Upper lobe of left lung (tissue), 6 donors: ENCODE measurements at regions not wholly inside any gene's neighbourhood (a gene's known extent, or its start where the extent isn't known, plus 50 kb on each side); places are given as distances from the start of the nearest gene placed in this dataset.

Experiments used
- ATAC-seq, 2 donors: fragments of 200-7000 bp; cut with Tn5 transposase; one replicate each; pipeline ENCODE4 v1.9.1; 2022; ENCODE audit warnings: mild to moderate bottlenecking in 2 of 2, moderate library complexity in 2 of 2; ENCODE audit not compliant: low FRiP score in 2 of 2
- DNase-seq, 2 donors: peaks; one replicate each; pipeline ENCODE4 v3.0.0-alpha.2; 2019 to 2020
- H3K27ac ChIP-seq, 4 donors: fragments of 200-600 bp; sonication (generic); one replicate each; pipeline ENCODE4 v1.5.1; 2016 to 2019
- H3K27me3 ChIP-seq, 4 donors: fragments of 200-600 bp; sonication (generic); one replicate each; pipeline ENCODE4 v1.5.1; 2017 to 2019
- H3K36me3 ChIP-seq, 4 donors: fragments of 200-600 bp; sonication (generic); one replicate each; pipeline ENCODE4 v1.5.1; 2016 to 2019
- H3K4me1 ChIP-seq, 4 donors: fragments of 200-600 bp; sonication (generic); one replicate each; pipeline ENCODE4 v1.5.1; 2018 to 2019
- H3K4me3 ChIP-seq, 4 donors: fragments of 200-600 bp; sonication (generic); one replicate each; pipeline ENCODE4 v1.5.1; 2017 to 2019; ENCODE audit warnings: mild to moderate bottlenecking in 2 of 4, moderate library complexity in 1 of 4
- H3K9me3 ChIP-seq, 4 donors: fragments of 200-600 bp; sonication (generic); one replicate each; pipeline ENCODE4 v1.5.1; 2018 to 2019
- CTCF ChIP-seq, 6 experiments: fragments of 450-650 bp in 4 of 6; fragments of 200-600 bp in 2 of 6; sonication (generic) in 2 of 6; IDR thresholded peaks; one replicate each; pipeline ENCODE4 v1.5.1; 2016 to 2019; ENCODE audit warnings: antibody characterized with exemption in 6 of 6
- EP300 ChIP-seq, 4 donors: sonication (generic); formaldehyde crosslinking; IDR thresholded peaks; one replicate each; pipeline ENCODE4 v1.5.1; 2017; ENCODE audit warnings: antibody characterized with exemption in 4 of 4, control low read depth in 2 of 4
- POLR2A ChIP-seq, 4 donors: fragments of 450-650 bp; IDR thresholded peaks; one replicate each; pipeline ENCODE4 v1.5.1; 2016 to 2017; ENCODE audit warnings: antibody characterized with exemption in 4 of 4, mild to moderate bottlenecking in 2 of 4
- POLR2AphosphoS5 ChIP-seq, 2 donors: sonication (generic); formaldehyde crosslinking; IDR thresholded peaks; one replicate each; pipeline ENCODE4 v1.5.1; 2017; ENCODE audit warnings: antibody characterized with exemption in 2 of 2
- WGBS, 2 donors: methylation state at CpG; one replicate each; pipeline ENCODE4 v1.1.5; 2017 to 2018; 5-methylcytosine and 5-hydroxymethylcytosine counted together
- donor health status: DM: no; HTN: no; CAD: no; lungs with moderate emphysema.
- donor health status: DM: no; HTN: yes; CAD: no; lungs with severe emphysema.

DNA sequence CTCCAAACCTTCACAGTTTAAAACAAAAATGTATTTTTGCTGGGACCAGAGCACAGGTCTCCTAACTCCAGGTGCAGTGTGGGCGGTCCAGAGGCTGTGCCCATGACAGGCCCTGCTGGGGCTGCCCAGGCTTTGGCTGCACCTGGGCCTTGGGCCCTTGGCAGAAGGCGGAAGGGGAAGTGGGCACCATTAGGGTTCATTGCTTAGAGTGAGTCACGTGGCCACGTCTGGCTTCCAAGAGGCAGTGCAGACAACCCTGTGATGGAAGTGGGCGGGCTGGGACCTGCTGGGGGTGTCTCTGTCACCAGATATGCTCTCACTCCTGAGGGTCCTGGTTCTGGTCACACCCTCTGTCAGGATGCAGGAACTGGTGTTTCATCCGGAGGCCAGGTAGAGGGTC, 302.2 kb downstream of the QKI start:
- H3K4me3 ChIP-seq, result no peak overlapping the region
- ATAC-seq (no peak), DNase-seq (peak in 1 of 2 donors; percentile 60)
- no peaks in the 10 kb centered on the region for H3K9me3 ChIP-seq
- no peaks in the 10 kb centered on the region for H3K27me3 ChIP-seq
- no peak overlapping the region for H3K27ac ChIP-seq
- H3K4me1 ChIP-seq, result peaks cover 10 to 14% (median 13%) of the 10 kb centered on the region in 4 donors
- TF ChIP-seq CTCF (IDR thresholded peaks at IDR 0.05) (no peak), POLR2AphosphoS5 (IDR thresholded peaks at IDR 0.05) (no peak), POLR2A (IDR thresholded peaks at IDR 0.05) (no peak), EP300 (IDR thresholded peaks at IDR 0.05) (no peak)
- WGBS, 2 donors, result 67 to 100% methylated on average over 1 to 5 of the region's 6 CpGs
- no peaks in the 10 kb centered on the region for H3K36me3 ChIP-seq

GRCh38 chr6:163715846-163716245, 301.3 kb downstream of the QKI start:
- H3K4me3 ChIP-seq, result no peak overlapping the region
- TF ChIP-seq EP300 (IDR thresholded peaks at IDR 0.05), result no peak
- no peak for TF ChIP-seq POLR2AphosphoS5 (IDR thresholded peaks at IDR 0.05)
- TF ChIP-seq CTCF (IDR thresholded peaks at IDR 0.05), result no peak
- no peak for TF ChIP-seq POLR2A (IDR thresholded peaks at IDR 0.05)
- no peak for DNase-seq
- 88% methylated on average over 7 of the region's 7 CpGs for WGBS, 2 donors
- H3K9me3 ChIP-seq, result no peaks in the 10 kb centered on the region
- no peaks in the 10 kb centered on the region for H3K36me3 ChIP-seq
- H3K27me3 ChIP-seq, result no peaks in the 10 kb centered on the region
- H3K4me1 ChIP-seq, result peaks cover 19 to 22% (median 21%) of the 10 kb centered on the region in 4 donors
- ATAC-seq, result no peak
- no peak overlapping the region for H3K27ac ChIP-seq

GRCh38 chr6:163714179-163714578, 299.7 kb downstream of the QKI start:
- ATAC-seq (no peak), DNase-seq (no peak)
- Histone ChIP-seq H3K36me3 (no peaks in the 10 kb centered on the region), H3K4me3 (no peak overlapping the region), H3K27ac (no peak overlapping the region), H3K4me1 (peaks cover 34 to 36% (median 35%) of the 10 kb centered on the region in 4 donors), H3K27me3 (no peaks in the 10 kb centered on the region), H3K9me3 (no peaks in the 10 kb centered on the region)
- TF ChIP-seq POLR2A (IDR thresholded peaks at IDR 0.05), result no peak
- no peak for TF ChIP-seq CTCF (IDR thresholded peaks at IDR 0.05)
- no peak for TF ChIP-seq EP300 (IDR thresholded peaks at IDR 0.05)
- no peak for TF ChIP-seq POLR2AphosphoS5 (IDR thresholded peaks at IDR 0.05)
- 89 to 93% methylated on average over 7 to 10 of the region's 10 CpGs for WGBS, 2 donors

GRCh38 chr6:163712981-163713380, 298.5 kb downstream of the QKI start:
- TF ChIP-seq CTCF (IDR thresholded peaks at IDR 0.05) (no peak), POLR2A (IDR thresholded peaks at IDR 0.05) (no peak), EP300 (IDR thresholded peaks at IDR 0.05) (no peak), POLR2AphosphoS5 (IDR thresholded peaks at IDR 0.05) (no peak)
- no peak overlapping the region for H3K4me3 ChIP-seq
- ATAC-seq (peak in 1 of 2 donors; percentile 7), DNase-seq (no peak)
- H3K27ac ChIP-seq, result peak overlapping the region; percentile 45 to 79 (median 62)
- no peaks in the 10 kb centered on the region for H3K9me3 ChIP-seq
- no peaks in the 10 kb centered on the region for H3K27me3 ChIP-seq
- no peaks in the 10 kb centered on the region for H3K36me3 ChIP-seq
- H3K4me1 ChIP-seq, result peaks cover 41 to 46% (median 44%) of the 10 kb centered on the region in 4 donors
- 83 to 90% methylated on average over 7 to 8 of the region's 8 CpGs for WGBS, 2 donors

DNA sequence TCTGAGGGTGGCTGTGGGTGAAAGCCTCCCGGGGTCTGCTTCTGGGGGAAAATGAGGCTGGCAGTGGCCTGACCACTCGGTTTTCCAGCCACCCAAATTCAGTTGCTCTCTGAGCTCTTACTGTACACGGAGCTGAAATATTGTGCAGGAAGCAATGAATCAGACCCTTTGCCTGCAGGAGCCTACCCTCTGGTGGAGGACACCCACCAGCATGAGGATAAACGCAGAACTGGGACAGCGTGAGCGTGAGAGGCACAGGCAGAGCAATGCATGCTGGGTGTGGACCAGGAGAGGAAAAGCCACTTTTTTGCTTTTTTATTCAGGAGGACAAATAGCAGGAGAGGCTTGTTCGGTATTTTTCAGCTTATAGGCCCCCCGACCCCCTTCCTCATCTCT, 298.0 kb downstream of the QKI start:
- Histone ChIP-seq H3K27ac (peak overlapping the region; percentile 45 to 79 (median 62)), H3K9me3 (no peaks in the 10 kb centered on the region), H3K4me1 (peaks cover 45 to 50% (median 48%) of the 10 kb centered on the region in 4 donors), H3K36me3 (no peaks in the 10 kb centered on the region), H3K4me3 (no peak overlapping the region), H3K27me3 (no peaks in the 10 kb centered on the region)
- TF ChIP-seq POLR2AphosphoS5 (IDR thresholded peaks at IDR 0.05) (no peak), POLR2A (IDR thresholded peaks at IDR 0.05) (no peak), CTCF (IDR thresholded peaks at IDR 0.05) (no peak), EP300 (IDR thresholded peaks at IDR 0.05) (no peak)
- 68 to 77% methylated on average over 7 to 8 of the region's 8 CpGs for WGBS, 2 donors
- peak in 1 of 2 donors; percentile 14 for ATAC-seq
- no peak for DNase-seq
